IgD-negative memory B cell (primary cell): ENCODE measurements at regions not wholly inside any gene's neighbourhood (a gene's known extent, or its start where the extent isn't known, plus 50 kb on each side); places are given as distances from the start of the nearest gene placed in this dataset.
A peak's percentile ranks its signal among the peaks of the same experiment; 100 is the strongest.

Source experiments
- H3K27ac Mint-ChIP-seq, 3 donors: one replicate each; pipeline ENCODE4 v1.8.0; 2020 to 2022; ENCODE audit warnings: mild to moderate bottlenecking in 3 of 3, mixed read lengths in 3 of 3, moderate library complexity in 1 of 3
- H3K27me3 Mint-ChIP-seq: one replicate; pipeline ENCODE4 v1.8.0; 2021; ENCODE audit warnings: mixed read lengths
- H3K36me3 Mint-ChIP-seq: one replicate; pipeline ENCODE4 v1.8.0; 2020; ENCODE audit warnings: mild to moderate bottlenecking, mixed read lengths
- H3K4me1 Mint-ChIP-seq, 3 donors: one replicate each; pipeline ENCODE4 v1.8.0; 2020 to 2022; ENCODE audit warnings: mixed read lengths in 3 of 3, mild to moderate bottlenecking in 1 of 3
- H3K4me3 Mint-ChIP-seq, 4 donors: one replicate each; pipeline ENCODE4 v1.8.0; 2020 to 2022; ENCODE audit warnings: mild to moderate bottlenecking in 4 of 4, mixed read lengths in 4 of 4, moderate library complexity in 3 of 4
- H3K9me3 Mint-ChIP-seq, 3 donors: one replicate each; pipeline ENCODE4 v1.8.0; 2020 to 2021; ENCODE audit warnings: mixed read lengths in 3 of 3, mild to moderate bottlenecking in 1 of 3

DNA sequence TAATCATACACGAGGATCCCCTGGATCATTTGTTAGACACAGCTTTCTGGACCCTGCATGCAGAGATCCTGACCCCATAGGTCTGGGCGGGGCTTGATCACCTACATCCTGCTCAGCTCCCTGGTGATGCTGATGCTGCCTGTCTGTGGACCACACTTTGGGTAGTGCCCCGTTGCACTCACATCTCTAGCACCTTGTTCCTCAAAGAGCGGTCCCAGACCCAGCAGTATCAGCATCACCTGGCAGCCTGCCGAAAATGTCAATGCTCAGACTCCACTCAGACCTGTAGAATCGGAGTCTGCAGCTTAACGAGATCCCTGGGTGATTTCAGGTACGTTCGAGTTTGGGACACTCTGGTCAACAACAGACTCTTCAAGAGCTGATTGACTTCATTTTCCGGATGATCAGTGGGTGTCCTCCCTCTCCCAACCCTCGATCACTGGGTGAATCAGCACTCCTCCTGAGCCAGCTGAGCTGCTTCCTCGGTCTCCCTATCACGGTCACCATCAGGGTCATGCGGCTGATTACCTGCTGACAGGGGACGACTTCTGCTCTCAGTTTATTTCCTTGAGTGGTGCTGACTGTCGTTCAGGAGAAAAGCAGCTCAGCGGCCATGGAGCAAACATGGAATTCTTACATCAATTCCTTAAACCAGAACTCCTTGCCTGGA lies 150.6 kb upstream of the RAB12 start:
- Mint-ChIP-seq H3K9me3 (no peaks in the 10 kb centered on the region), H3K4me3 (no peak overlapping the region), H3K36me3 (no peaks in the 10 kb centered on the region), H3K27ac (no peak overlapping the region), H3K27me3 (no peaks in the 10 kb centered on the region), H3K4me1 (no peaks in the 10 kb centered on the region)

DNA sequence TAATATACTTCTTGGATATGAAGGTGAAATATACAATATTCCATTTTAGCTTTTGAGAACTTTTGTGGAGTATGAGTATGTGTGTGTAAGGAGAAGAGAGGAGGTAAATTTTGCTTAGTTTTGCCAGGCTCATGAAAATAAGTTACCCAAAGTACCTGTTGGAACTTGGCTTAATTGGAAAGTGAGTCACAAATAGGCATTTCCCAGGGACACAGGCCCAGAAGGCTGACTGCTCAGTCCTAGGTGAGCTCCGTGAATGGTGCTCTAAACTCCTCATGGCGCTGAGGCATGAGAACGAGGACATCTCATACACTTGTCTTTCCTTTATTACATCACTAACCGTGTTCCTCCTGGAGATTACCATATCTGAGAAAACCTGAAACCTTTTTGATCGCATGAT lies 148.5 kb upstream of the RAB12 start:
- Mint-ChIP-seq H3K27ac (no peak overlapping the region), H3K36me3 (peaks cover 1% of the 10 kb centered on the region), H3K4me3 (no peak overlapping the region), H3K4me1 (no peaks in the 10 kb centered on the region), H3K27me3 (no peaks in the 10 kb centered on the region), H3K9me3 (peaks cover 0 to 2% (median 0%) of the 10 kb centered on the region in 3 donors)

DNA sequence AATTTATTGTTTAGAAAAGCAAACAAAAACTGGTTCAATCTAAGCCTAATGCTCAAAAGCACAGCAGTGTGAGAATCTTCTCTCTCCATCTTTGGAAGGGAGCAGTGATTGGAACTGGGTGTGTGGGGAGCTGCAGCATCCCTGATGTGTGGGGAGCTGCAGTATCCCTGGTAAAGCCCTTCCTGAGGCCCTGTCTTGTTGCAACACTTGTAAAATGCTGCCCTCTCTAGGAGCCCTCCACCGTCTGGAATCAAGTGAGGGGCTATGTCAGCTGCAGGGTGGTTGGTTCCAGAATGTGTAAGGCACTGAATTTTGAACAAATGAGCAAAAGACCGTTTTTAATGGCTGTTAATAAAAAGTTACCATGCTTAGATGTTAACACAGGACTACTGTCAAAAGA lies 147.7 kb upstream of the RAB12 start:
- Mint-ChIP-seq H3K9me3 (peaks cover 0 to 3% (median 0%) of the 10 kb centered on the region in 3 donors), H3K4me1 (no peaks in the 10 kb centered on the region), H3K36me3 (peaks cover 2% of the 10 kb centered on the region), H3K27me3 (no peaks in the 10 kb centered on the region), H3K27ac (no peak overlapping the region), H3K4me3 (no peak overlapping the region)

- Mint-ChIP-seq H3K4me3 (peak overlapping the region in 1 of 4 donors; percentile 32), H3K4me1 (no peaks in the 10 kb centered on the region), H3K9me3 (peaks cover 0 to 3% (median 0%) of the 10 kb centered on the region in 3 donors), H3K36me3 (peaks cover 2% of the 10 kb centered on the region), H3K27ac (no peak overlapping the region), H3K27me3 (no peaks in the 10 kb centered on the region)
Measured at GRCh38 chr18:8462651-8463185, 146.5 kb upstream of the RAB12 start.

- no peak overlapping the region for H3K4me3 Mint-ChIP-seq
- H3K27me3 Mint-ChIP-seq = no peaks in the 10 kb centered on the region
- peaks cover 2% of the 10 kb centered on the region for H3K36me3 Mint-ChIP-seq
- H3K9me3 Mint-ChIP-seq = peaks cover 0 to 3% (median 0%) of the 10 kb centered on the region in 3 donors
- H3K4me1 Mint-ChIP-seq = peaks cover 0 to 2% (median 0%) of the 10 kb centered on the region in 3 donors
- H3K27ac Mint-ChIP-seq = no peak overlapping the region
Measured at GRCh38 chr18:8463791-8464190, 145.4 kb upstream of the RAB12 start.

DNA sequence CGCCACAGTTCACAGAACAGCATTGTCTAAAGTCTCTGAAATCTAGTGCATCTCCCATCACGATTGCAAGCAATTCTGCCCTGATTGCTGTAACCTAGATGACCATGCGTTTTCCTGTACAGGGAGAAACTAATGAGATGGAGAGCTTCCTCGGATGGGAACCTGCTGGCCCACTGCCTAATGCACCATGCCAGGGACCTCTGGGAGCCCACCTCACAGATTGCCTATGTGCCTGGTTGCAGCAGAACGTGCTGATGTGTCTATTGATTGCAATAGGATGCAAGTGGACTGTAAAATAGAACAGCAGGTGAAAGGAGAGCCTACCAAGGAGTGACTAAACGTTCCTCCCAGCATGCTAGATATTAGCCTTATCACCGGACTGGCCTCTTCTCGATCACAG lies 141.0 kb upstream of the RAB12 start:
- Mint-ChIP-seq H3K4me3 (no peak overlapping the region), H3K27ac (peak overlapping the region in 1 of 3 donors; percentile 64), H3K4me1 (peaks cover 0 to 2% (median 0%) of the 10 kb centered on the region in 3 donors), H3K27me3 (peaks cover 1% of the 10 kb centered on the region), H3K36me3 (peaks cover 2% of the 10 kb centered on the region), H3K9me3 (peaks cover 0 to 3% (median 0%) of the 10 kb centered on the region in 3 donors)

DNA sequence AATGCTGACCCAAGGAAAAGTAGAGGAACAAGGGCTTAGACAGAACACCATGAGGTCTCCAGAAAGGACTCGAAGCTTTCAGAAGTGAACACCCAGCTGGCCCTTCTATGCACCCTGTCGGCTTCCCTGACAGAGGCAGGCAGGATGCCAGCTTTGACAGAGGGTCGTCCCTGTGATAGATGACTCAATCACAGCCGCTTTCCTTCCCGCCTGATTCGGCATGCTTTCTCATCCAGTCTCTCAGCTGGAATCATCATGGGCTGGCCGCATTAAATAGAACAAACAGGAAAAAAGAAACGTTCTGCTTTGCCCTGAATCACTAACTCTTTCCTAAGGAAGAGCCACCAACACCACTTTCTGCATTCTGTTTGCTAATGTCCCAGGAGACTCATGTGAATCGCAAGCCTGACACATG lies 140.3 kb upstream of the RAB12 start:
- peaks cover 2% of the 10 kb centered on the region for H3K36me3 Mint-ChIP-seq
- H3K4me1 Mint-ChIP-seq = peaks cover 0 to 2% (median 0%) of the 10 kb centered on the region in 3 donors

GRCh38 chr18:8469544-8470130 lies 139.6 kb upstream of the RAB12 start:
- H3K4me1 Mint-ChIP-seq = peaks cover 0 to 2% (median 0%) of the 10 kb centered on the region in 3 donors
- H3K27ac Mint-ChIP-seq = no peak overlapping the region
- peaks cover 2% of the 10 kb centered on the region for H3K36me3 Mint-ChIP-seq
- H3K27me3 Mint-ChIP-seq = peaks cover 1% of the 10 kb centered on the region
- H3K4me3 Mint-ChIP-seq = no peak overlapping the region
- H3K9me3 Mint-ChIP-seq = peaks cover 0 to 3% (median 0%) of the 10 kb centered on the region in 3 donors

More for the DNA sequence above, 140.3 kb upstream of the RAB12 start:
- H3K27ac Mint-ChIP-seq = no peak overlapping the region
- peaks cover 0 to 3% (median 0%) of the 10 kb centered on the region in 3 donors for H3K9me3 Mint-ChIP-seq
- H3K27me3 Mint-ChIP-seq = peaks cover 1% of the 10 kb centered on the region
- no peak overlapping the region for H3K4me3 Mint-ChIP-seq

DNA sequence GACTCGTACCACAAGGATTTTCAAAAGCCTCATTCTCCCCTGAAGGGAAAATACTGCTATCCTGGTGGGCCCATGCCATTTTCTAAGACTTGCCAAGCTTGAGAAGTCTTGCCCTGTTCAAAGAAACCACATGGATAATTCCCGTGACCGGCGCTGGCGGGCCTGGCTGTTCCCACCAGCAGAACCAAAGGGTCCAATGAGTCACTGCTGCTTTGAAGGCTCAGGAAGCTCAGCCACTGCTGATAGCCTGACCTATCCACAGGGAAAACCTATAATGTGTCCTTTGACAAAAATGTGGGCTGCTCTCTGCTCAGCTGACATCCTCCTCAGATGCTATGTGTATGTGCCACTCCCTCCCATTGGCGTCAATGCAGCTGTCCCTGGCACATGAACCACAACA lies 137.9 kb upstream of the RAB12 start:
- Mint-ChIP-seq H3K27me3 (peaks cover 1% of the 10 kb centered on the region), H3K4me3 (no peak overlapping the region), H3K9me3 (peaks cover 0 to 5% (median 0%) of the 10 kb centered on the region in 3 donors), H3K36me3 (no peaks in the 10 kb centered on the region), H3K4me1 (peaks cover 0 to 2% (median 0%) of the 10 kb centered on the region in 3 donors), H3K27ac (no peak overlapping the region)

DNA sequence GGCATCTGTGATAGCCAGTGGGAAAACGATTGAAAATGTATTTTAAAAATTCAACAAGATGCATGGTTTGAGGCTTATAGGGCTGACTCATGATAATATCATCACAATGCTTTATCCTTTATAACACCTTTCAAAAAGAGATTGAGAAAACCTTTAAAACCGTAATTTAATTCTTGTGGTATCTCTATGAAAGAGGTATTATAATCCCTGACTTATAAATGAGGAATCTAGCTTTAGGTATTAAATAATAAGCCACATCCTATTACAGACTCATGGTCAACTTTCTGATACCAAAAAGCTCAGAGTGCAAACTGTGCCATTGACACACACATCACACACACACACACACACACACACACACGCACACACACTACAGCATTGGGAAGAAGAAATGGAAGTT lies 134.6 kb upstream of the RAB12 start:
- Mint-ChIP-seq H3K27ac (no peak overlapping the region), H3K4me1 (peaks cover 0 to 4% (median 3%) of the 10 kb centered on the region in 3 donors), H3K4me3 (no peak overlapping the region), H3K27me3 (peaks cover 11% of the 10 kb centered on the region), H3K9me3 (peaks cover 0 to 5% (median 0%) of the 10 kb centered on the region in 3 donors), H3K36me3 (no peaks in the 10 kb centered on the region)

- Mint-ChIP-seq H3K27me3 (peaks cover 10% of the 10 kb centered on the region), H3K4me1 (peaks cover 0 to 4% (median 3%) of the 10 kb centered on the region in 3 donors), H3K9me3 (peaks cover 0 to 5% (median 0%) of the 10 kb centered on the region in 3 donors), H3K4me3 (no peak overlapping the region), H3K27ac (no peak overlapping the region), H3K36me3 (no peaks in the 10 kb centered on the region)
Measured at GRCh38 chr18:8477615-8478014, 131.6 kb upstream of the RAB12 start.

DNA sequence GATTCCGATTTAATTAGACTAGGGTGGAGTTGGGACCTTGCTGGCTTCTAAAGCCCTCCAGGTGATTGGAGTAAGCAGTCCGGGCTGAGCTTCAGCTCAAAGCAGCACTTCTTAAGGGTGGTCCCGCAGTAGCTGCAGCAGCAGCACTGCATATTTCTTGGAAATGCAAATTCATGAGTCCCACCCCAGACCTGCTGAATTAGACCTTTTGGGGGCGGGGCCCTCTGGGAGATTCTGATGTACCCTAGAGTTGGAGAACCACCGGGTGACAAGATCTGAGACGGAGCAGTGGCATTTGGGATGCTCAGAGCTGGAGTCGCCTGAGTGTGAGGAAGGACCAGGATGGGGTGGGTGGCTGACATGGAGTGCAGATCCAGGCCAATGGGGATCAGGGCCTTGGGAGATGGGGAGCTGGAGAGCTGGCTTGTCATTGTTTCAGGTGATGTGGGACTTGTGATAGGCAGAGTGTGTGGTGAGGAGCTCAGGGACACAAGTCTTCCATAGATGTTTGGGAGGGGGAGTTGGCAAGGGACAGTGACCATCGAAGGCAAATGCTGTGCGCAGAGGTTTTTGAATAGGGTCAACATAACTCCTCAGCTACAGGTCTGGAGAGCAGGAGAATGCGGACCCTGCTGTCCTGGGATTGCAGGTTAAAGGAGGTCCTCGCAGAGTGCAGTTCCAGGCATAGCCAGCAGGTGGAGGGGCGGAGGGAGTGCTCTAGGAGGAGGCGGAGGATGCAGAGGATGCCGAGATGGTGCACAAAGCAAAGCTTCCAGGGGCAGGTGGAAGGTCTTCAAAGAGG lies 130.9 kb upstream of the RAB12 start:
- Mint-ChIP-seq H3K27me3 (peaks cover 10% of the 10 kb centered on the region), H3K36me3 (no peaks in the 10 kb centered on the region), H3K4me3 (no peak overlapping the region)

GRCh38 chr18:8478968-8479370 lies 130.3 kb upstream of the RAB12 start:
- Mint-ChIP-seq H3K27me3 (peaks cover 10% of the 10 kb centered on the region), H3K4me3 (no peak overlapping the region), H3K9me3 (peaks cover 0 to 5% (median 0%) of the 10 kb centered on the region in 3 donors), H3K36me3 (no peaks in the 10 kb centered on the region), H3K4me1 (peaks cover 0 to 4% (median 3%) of the 10 kb centered on the region in 3 donors), H3K27ac (peak overlapping the region in 1 of 3 donors; percentile 15)

More for the DNA sequence above, 130.9 kb upstream of the RAB12 start:
- Mint-ChIP-seq H3K4me1 (peaks cover 0 to 4% (median 3%) of the 10 kb centered on the region in 3 donors), H3K27ac (peak overlapping the region in 1 of 3 donors; percentile 15), H3K9me3 (peaks cover 0 to 5% (median 0%) of the 10 kb centered on the region in 3 donors)

- H3K9me3 Mint-ChIP-seq = peaks cover 0 to 5% (median 0%) of the 10 kb centered on the region in 3 donors
- peaks cover 0 to 5% (median 4%) of the 10 kb centered on the region in 3 donors for H3K4me1 Mint-ChIP-seq
- no peaks in the 10 kb centered on the region for H3K36me3 Mint-ChIP-seq
- H3K27me3 Mint-ChIP-seq = peaks cover 12% of the 10 kb centered on the region
- H3K27ac Mint-ChIP-seq = no peak overlapping the region
- no peak overlapping the region for H3K4me3 Mint-ChIP-seq
Measured at GRCh38 chr18:8479789-8480188, 129.4 kb upstream of the RAB12 start.
